B cell (primary cell): ENCODE measurements at regions not wholly inside any gene's neighbourhood (a gene's known extent, or its start where the extent isn't known, plus 50 kb on each side); places are given as distances from the start of the nearest gene placed in this dataset.

Experiments used
- CTCF ChIP-seq: fragments of 200-600 bp; IDR thresholded peaks from one replicate; pipeline ENCODE4 v1.8.0; 2022; ENCODE audit warnings: antibody characterized with exemption, mild to moderate bottlenecking
- EZH2 ChIP-seq: IDR thresholded peaks from 2 replicates; pipeline ENCODE4 v1.6.1; 2012; ENCODE audit warnings: borderline replicate concordance, low read depth, mild to moderate bottlenecking, moderate library complexity, low read length; ENCODE audit not compliant: insufficient read depth, poor library complexity, severe bottlenecking

- TF ChIP-seq CTCF, result no peak
- TF ChIP-seq EZH2, result no peak
Measured at GRCh38 chr4:19158107-19158809, 1093.4 kb upstream of the SLIT2 start.
